ENCODE measurements at regions not wholly inside any gene's neighbourhood (a gene's known extent, or its start where the extent isn't known, plus 50 kb on each side); places are given as distances from the start of the nearest gene placed in this dataset.

DNA sequence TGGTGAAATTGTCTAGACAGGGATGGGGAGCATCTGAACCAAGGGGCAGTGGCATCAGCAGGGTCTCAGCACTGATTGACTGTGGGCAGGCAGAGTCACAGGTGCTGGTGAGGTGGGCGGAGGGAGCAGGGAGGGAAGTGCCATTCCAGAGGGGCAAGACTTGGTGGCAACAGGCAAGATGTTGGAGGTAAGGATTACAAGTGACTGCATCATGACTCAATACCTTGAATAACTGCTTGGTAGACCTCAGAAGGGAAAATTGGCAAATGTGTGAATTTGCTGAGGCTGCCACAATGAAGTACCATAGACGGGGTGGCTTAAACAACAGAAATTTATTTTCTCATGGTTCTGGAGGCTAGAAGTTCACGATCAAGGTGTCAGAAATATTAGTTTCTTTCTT lies 419.1 kb downstream of the HS3ST3B1 start:
- DNase-seq = no peak

DNA sequence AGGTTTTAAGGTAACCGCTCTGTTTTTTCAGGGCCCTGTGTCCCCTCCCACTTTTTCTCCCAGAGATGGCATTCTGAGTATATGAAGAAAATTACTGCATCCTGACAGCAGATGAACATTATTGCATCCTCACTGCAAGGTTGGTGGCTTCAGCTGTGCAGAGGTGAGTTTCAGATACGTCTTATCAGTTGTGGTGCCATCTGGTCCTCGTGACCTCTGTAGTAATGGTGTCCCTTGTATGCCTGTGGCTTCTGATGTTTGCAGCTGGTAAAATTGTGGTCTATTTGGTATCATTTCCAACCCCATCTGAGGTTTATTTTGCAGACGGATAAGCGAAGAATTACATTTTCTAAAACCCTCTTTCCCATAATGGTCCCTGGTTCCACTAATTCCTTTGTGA lies 417.0 kb downstream of the HS3ST3B1 start:
- DNase-seq = no peak

DNA sequence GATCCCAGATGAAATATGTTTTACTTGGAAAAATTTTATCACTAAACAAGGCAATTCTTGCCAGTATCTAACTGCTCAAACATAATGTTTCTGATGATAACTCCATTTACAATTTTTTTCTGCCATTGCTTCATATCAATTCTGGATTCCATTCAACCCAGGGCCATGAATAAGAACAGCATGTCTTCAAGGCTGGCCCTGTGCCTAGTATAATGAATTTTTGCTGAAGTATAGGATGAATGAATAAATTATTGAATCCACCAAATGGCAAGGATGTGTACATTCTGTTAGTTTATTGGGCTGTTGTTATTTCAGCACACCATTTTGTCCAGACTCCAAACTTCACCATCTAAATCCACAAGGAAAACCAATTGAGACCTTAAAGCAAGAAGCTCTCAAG lies 414.7 kb downstream of the HS3ST3B1 start:
- no peak for DNase-seq

DNA sequence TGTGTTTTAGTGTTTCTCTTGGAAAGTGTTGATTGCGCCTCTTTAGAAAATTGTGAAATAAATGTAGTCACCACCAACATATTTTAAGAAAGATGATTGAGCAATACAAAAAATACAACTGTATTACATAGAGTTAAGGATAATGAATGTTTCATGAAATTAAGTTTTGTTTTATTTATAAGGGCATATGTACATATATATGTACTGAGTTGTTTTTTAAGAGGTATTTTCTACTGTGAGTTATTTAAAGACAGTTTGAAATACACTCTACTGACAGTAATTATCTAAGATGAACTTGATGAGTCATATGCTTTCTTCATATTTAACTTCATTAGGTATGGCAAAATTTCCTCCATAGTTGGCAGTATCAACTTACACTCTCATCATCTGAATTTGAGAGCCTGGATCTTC lies 411.7 kb downstream of the HS3ST3B1 start:
- no peak for DNase-seq

DNA sequence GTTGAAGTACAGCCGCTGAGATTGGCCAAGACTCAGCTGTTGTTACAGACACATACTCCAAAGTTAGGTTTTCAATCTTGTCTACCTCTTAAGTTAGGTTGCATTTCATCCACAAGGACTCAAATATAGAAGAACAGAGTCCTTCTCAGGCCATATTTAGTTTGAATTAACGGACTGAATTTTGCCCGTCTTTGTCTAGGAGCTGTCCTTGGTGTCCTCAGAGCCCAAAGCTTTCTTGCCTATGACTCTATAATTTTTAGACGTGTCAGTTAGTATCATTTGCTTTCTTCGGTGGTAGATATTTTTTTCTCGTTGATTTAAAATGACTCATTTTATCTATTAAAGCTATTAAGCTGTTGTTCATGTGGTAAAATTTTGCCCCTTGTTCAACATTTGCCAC lies 403.2 kb downstream of the HS3ST3B1 start:
- DNase-seq = no peak

DNA sequence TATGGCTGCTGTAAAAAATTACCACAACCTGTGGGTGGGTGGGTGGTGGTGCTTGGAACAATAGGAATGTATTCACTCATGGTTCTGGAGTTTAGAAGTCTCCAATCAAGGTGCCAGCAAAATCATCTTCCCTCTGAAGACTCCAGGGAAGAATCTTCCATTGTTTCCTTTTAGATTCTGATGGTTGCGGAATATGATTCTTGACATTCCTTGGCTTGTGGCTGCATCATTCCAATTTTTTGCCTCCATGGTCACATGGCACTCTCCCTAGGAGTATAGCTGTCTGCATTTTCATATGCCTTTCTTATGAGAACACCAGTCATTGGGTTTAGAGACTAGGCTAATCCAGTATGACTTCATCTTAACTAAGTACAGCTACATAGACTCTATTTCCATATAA lies 401.0 kb downstream of the HS3ST3B1 start:
- DNase-seq = no peak

DNA sequence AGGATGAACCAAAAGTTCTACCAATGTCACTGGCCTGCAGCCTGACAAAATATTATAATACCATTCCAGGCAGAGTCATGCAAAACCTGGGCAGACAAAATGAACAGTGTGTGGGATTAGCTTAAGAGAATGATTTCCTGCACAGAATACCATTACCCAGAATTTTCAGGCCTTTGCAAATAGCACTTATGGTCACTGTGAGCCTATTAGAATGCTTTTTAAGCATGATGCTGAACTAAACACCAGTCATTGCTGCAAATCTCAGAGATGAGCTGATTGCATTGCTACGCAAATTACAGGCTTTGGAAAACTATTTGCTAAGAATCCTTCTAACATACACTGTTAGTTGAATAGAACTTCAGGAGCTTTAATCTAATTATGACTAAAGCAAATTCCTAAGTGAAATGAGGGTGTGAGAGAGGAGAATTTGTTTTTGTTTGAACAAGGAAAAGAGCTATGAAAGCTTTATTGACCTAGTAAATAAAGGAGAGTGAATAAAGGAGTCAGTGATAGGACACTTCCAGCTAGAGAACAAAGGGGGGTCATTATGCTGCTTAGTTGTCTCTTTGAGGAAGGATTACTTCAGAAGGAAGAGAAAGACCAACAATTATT lies 398.8 kb downstream of the HS3ST3B1 start:
- no peak for DNase-seq

DNA sequence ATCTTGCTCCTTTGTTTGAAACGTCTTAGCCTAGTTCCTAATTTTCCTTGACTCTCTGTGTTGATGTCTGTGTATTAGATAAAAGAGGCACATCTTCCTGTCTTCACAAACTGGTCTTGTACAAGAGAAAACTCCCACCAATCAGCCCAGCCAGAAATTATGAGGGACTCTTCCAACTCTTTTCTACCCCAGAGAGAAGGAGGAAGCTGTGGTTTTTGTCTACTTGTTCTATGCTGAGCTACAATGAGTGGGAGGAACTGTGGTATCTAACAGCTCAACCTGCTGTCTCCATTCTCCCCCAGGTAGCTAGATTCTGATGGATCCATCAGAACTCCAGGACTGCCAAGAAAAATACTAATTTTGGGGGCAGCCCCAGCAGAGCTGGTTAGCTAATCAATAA lies 392.5 kb downstream of the HS3ST3B1 start:
- DNase-seq = no peak

DNA sequence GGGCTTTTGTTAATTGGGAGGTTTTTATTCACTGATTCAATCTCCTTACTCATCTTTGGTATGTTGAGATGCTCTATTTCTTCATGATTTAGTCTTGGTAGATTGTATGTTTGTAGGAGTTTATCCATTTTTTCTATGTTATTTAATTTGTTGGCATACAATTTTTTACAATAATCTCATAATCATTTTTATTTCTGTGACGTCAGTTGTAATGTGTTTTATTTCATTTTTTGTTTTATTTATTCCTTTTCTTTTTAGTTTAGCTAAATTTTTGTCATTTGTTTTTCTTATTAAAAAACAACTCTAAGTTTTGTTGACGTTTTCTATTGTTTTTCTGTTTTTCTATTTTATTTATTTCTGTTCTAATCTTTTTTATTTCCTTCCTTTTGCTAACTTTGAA lies 389.8 kb downstream of the HS3ST3B1 start:
- DNase-seq = no peak

DNA sequence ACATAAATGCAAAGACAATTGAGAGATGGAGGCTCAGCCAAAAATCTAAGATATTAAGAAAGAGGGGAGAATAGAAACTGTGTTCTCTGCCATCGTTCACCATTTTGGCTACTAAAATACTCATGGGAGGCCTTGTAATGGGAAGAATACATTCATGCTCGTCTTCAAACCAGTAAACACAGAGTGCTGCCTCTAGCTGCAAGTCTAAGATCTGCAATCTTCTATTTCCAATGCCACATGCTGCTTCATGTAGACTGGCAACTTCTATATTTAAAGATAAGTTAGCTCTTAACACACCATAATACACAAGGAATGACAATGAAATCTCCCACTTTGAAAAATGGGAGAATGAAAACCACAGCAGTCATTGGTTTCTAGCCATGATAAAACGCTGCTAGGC lies 387.3 kb downstream of the HS3ST3B1 start:
- DNase-seq = no peak

DNA sequence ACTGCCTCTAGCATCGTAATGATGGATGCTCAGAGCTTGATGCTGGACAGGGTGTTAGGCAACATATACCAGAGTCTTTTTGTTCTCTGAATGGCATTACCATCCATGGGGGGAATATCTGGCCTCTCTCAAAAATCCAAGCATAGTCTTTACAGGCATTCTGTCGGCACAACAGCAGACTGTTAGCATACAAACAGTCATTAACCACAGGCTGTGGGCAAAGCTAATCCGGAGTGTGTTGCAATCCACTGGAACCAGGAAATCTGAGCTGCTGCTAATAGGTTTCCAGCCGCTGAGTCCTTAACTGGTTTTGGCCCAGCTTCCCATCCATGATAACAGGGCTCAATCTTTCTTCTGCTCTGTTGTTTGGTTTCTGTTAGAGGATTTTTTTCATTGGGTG lies 371.9 kb downstream of the HS3ST3B1 start:
- DNase-seq = no peak

DNA sequence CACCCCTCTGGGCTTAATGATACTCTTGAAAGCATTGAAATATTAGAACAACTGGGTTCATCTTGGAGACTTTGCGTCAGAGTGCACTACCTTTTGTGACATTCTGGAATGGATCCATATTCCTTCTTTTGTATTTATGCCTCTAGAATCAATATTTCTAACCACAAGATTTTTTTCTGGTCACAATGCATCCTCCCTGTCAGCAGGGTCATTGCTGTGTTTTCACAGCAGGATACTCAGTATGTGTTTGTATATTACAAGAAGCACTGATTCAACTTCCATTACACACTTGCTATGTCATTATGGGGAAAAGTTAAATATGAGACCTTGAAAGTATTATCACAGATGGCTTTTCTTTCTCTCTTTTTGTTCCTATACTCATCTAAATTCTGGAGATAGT lies 370.0 kb downstream of the HS3ST3B1 start:
- no peak for DNase-seq

DNA sequence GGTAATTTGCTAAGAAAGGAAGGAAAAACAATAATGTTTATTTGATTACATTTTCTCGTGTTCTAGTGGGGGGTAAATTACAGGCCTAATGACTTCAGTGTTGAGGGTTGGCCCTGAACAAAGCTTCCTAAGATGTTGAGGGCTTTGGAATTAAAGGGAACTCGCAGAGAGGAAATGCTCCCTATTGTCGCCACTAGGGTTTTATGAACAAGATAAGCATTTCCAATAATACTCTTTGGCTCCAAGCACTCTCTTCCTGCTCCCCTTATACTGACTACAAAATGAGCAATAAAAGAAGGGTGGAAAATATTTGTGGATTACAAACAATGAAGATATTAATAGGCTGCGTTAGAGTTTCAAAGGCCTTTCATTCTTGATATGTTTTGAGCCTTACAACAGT lies 363.6 kb downstream of the HS3ST3B1 start:
- DNase-seq = no peak

DNA sequence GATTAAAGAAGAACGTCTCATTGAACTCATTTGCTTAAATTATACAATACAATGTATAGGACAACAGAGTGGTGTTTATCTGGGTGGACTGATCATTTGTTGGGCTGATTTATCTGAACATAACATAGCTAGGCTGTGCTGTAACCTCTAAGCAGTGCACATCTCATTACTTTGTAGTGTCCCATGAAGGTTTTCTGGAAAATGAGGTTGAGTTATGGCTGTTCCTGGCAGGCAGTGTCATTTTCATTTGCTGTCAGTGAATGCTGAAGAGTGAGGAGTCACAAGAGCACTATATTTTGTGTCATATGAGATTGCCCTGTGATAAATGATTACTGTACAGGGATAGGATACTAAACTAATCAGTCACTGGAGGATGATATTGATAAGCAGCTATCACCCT lies 340.2 kb downstream of the HS3ST3B1 start:
- DNase-seq = no peak

DNA sequence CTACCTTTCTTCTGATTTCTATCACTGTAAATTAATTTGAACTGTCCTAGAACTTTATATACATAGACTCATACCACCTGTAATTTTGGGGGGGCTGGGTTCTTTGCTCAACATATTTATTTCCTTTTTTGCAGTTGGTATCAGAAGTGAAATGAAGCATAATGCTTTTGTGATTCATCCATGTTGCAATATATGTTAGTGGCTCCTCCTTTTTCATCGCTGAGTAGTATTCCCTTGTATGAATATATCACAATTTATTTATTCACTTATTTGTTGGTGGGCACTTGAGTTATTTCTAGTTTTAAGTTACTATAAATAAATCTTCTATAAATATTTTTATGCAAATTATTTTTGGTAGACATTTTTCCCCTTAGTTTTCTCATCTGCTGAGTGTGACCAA lies 336.4 kb downstream of the HS3ST3B1 start:
- no peak for DNase-seq

DNA sequence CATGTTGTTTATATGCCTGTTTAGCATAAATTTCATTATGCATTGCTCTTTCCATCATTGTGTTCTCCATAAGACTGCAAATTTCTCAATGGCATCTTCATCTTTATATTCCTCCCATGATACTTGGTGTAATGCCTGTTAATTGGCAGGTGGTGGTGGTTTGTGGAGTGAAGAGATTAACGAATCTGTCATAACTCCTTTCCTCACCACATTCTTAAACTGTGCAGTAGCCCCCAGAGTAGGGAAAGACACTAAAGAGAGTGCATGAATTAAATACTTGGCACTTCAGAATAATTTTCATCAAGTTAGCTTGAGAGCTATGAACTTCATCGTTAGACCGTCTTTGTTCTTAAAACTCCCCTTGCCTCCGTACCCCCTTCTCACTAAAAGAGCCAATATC lies 329.7 kb downstream of the HS3ST3B1 start:
- DNase-seq = no peak

DNA sequence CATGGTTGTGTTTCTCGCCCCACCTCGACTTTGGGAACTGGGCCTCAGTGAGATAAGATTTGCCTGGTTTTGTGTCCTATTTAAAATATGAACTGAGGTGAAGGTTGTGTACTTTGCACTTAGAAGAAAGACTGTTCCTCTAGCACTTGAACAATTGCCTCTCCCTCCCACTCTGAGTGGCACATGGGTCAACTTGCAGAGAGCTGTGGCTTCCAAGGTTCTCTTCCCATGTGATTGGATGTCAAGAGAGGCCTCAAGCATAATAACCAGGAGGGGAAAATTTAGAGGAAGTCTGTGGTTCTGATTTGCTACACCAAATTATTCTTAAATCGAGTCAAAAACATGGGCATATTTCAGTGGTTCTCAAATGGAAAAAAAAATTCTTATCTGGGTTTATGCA lies 329.2 kb downstream of the HS3ST3B1 start:
- no peak for DNase-seq

DNA sequence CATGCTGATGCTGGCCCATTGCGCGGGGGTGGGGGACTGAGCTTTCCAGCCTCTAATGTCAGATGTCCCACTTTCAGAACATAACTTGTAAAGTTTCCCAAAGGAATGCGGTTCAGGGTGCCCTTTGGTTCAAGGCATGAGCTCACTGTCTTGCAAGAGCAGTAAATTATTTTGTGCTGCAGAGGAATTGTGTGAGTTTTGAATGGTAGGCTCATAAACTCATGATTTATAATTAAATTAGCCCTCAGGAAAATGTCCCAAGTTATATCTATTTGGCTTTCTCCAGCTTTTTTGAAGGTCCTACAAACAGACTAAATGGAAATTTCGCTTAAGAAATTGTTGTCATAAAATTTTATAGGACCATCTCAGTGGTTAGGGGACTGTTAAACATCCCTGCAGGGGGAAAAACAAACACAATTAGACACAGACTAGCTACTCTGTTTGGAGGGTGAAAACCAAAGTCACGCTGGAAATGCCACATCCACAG lies 321.8 kb downstream of the HS3ST3B1 start:
- no peak for DNase-seq

DNA sequence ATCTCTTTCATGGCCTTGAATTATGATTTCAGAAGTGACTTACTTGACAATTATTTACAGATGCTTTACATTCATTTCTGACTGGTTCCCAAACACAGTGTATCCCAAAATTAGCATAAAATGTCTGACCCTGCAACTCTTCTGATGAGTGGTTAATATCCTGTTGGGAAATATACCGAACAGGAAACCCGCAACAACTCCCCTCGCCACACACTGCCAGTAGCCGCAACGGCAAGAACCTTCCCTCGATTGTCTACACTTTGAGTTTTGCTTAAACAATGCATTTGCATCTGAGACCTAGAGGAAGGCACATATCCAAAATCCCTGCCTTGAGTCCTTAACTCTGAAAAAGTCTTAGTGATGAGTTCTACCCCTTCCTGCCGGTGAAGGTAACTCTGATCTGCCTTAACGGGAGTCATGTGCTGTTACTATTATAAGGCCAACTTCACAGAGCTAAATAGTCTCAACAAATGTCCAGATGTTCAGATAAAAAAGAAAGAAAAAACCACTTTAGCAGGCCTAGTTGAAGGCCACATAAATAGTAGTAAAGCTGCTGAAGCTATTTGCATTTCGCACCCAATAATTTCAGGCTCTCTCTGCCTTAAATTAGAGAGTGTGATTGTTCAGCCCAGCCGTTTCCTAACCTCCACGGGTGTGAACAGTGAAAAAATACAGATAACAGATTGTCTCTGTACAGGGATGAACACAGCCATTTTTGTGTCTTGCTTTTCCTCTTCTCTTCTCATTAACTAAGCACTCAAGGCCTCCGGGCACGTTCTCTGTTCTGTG lies 321.1 kb downstream of the HS3ST3B1 start:
- DNase-seq = no peak

DNA sequence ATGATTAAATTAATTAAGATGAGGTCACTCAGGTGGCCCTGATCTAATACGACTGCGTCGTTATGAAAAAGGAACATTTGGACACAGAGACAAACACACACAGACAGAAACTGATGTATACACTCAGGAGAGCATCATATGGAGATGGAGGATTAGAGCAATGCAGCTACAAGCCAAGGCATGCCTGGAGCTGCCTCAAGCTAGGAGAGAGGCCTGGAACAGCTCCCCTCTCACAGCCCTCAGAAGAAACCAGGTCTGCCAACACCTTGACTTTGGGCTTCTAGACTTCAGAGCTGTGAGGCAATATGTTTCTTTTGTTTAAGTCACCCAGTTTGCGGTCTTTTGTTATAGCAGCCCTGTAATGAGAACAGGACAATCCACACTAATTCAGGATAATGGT lies 318.9 kb downstream of the HS3ST3B1 start:
- DNase-seq = no peak

DNA sequence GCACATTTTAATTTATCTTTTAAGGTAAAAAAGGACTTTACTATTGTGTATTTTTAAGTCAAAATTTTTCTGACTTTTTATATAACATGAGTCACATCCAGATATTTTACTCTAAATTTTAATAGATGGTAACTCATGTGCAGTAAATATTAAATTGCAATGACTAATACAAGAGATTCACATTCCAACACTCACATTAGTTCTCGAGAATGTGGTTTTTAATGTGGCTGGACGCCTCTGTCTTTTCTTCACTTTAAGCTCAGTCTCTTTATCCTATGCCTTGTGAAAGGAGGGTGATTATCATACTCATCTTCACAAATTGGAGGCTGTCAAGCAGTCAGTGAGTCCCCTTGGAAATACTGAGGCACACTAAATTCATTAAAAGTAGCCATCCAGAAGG lies 315.6 kb downstream of the HS3ST3B1 start:
- DNase-seq = no peak

DNA sequence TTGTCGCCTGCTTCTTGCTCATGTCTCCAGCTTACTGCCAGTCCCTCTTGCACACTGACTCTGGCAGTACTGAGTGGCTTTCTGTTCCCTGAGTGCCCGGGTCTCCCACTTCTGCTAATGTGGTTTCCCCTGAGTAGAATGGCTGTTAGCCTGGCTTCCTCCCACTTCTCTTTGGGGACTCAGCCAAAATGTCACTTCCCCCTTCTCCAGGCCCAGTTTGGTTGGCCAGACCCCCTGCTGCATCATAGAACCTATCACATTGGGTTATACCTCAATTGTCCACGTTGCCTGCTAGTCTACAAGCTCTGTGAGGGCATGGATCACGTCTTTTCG lies 304.4 kb downstream of the HS3ST3B1 start:
- DNase-seq = peak; percentile 5

DNA sequence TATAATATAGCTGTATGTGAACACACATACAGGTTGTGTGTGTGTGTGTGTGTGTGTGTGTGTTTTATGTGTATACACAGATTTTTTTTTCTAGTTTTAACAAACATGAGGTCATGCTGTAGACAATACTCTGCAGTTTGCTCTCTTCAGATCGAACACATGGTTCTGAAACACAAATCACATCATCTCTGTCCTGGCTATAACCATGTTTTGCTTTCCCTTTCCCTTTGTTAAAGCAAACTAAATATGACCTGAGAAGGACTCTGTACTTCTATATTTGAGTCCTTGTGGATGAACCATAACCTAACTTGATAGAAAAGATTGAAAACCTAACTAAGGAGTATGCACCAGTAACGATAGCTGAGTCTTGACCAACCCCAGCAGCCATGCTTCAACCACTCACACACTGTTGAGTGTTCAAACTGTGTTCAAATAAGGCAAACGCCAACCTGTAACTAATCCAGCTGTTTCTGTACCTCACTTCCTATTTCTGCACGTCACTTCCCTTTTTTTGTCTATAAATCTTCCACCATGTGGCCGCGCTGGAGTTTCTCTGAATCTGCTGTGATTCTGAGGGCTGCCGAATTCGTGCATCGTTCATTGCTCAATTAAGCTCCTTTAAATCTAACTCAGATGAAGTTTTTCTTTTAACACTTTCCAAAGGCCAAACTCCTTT lies 303.8 kb downstream of the HS3ST3B1 start:
- DNase-seq = no peak

DNA sequence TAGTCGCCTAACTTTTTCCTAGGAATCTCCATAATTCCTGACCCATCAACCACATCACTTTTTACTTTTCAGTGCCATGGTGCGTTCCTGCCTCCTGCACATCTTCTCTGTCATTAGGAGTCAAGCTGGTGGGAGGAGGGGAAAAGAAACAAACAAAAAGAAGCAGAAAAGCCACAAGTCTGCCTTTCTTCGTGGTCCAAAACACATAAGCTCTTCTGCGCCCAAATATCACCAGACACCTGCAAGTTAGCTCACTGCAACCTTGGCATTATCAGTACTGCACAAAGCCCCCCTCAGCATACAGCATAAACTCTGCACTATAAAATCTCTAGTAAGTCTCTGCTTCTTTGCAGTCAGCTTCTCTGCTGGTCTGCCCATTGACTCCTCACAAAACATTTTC lies 295.3 kb downstream of the HS3ST3B1 start:
- DNase-seq = no peak

Measured in NCI-H1694 treated with DMSO at 0.1 percent for 48 hours (cell line).